GDM1 (cell line): ENCODE measurements at regions not wholly inside any gene's neighbourhood (a gene's known extent, or its start where the extent isn't known, plus 50 kb on each side); places are given as distances from the start of the nearest gene placed in this dataset.

ENCODE experiments used
- DNase-seq: peaks from one replicate; lab custom pipeline; 2025; lab: John Stamatoyannopoulos, UW

- DNase-seq: no peak
These were observed 101.8 kb downstream of the CAND1 start for GRCh38 chr12:67370979-67371378.

GRCh38 chr12:67377021-67377420, 107.9 kb downstream of the CAND1 start:
- no peak for DNase-seq

DNA sequence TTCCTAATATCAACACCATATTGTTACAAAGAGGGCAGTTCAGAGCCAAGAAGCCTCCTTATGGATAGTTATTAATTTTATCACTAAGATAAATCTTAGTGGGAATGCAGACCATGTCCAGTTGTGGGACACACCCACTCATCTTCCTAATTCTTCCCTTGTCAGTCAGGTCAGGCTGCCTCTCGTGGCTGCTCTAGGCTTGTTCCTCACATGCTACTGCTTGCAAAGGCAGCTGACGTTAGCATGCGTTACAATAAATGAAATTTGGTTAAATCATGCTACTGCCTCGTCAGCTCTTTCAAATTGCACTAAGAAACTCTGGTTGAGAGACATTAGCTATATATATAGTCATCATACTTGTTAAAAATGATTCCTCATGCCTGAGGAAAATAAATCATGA, 108.4 kb downstream of the CAND1 start:
- no peak for DNase-seq

GRCh38 chr12:67382241-67382871, 113.2 kb downstream of the CAND1 start:
- DNase-seq: no peak

DNA sequence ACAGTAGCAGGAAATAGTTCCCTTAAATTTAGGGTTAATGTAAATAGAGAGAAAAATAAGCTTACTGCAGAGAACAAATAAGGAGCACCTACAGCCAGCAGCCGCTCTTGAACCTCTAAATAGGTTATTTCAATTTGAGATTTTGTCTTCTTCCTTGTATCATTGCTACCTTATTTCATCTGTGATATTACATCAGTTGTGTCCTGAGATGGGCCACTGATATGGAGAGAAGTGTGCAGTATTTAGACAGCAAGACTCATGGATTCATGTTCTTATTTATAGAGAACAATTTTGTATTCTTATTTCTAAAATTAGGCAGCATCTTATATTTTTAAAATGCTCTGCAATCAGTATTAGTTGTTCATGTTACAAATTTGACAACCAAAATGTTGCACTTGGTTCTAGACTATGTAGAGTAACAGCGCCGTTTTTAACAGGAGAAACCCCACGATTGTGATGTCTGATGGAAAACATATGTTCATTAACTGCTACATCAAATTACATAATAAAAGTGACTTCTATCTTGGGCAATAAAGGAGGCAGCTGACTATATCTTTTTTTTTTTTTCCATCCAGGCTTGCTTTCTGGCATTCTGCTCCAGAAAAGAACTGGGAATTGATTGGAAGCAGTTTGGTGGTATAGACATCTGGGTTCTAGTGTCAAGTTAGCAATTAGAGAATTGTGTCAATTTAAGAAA, 117.9 kb downstream of the CAND1 start:
- no peak for DNase-seq

DNA sequence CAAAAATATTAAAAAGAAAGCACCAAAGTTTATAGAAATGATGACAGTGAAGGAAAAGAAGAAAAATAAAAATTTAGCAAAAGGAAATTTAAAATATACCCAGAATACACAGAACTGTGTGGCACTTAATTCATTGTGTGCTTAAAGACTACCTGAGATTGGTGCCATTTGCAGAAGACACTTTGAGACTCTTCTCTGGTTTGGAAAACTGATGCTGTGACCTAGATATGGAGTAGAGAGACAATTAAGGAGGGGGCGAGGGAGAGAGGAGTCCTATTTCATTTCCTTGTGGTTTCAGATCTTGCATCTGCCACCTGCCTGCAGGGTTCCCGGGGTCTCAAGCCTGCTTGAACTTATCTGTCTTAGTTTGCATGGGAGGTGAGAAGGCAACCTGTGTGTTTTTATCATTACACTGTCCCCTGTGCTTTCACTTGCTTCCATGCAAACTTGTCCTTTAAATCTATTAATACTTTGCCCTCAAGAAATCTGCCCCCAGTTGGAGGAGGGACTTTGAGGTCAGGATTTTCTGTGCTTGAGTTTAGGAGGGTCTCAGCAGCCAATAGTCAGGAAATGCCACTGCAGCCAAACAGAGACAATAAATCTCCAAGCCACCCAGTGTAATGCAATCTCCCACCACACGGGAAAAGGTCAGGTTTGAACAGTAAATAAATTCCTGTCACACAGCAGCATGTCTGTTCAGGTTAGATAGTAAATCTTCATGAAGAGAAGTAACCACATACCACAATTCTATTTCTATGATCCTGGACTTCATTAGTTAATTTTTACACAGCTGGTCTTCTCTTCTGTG, 119.4 kb downstream of the CAND1 start:
- no peak for DNase-seq

- DNase-seq: no peak
These were observed 121.1 kb downstream of the CAND1 start for GRCh38 chr12:67390273-67390672.

GRCh38 chr12:67391034-67391433, 121.9 kb downstream of the CAND1 start:
- no peak for DNase-seq

- DNase-seq: no peak
These were observed 122.5 kb downstream of the CAND1 start for GRCh38 chr12:67391656-67392055.

GRCh38 chr12:67394550-67394949, 125.4 kb downstream of the CAND1 start:
- DNase-seq: no peak

GRCh38 chr12:67400742-67401141, 131.6 kb downstream of the CAND1 start:
- no peak for DNase-seq

DNA sequence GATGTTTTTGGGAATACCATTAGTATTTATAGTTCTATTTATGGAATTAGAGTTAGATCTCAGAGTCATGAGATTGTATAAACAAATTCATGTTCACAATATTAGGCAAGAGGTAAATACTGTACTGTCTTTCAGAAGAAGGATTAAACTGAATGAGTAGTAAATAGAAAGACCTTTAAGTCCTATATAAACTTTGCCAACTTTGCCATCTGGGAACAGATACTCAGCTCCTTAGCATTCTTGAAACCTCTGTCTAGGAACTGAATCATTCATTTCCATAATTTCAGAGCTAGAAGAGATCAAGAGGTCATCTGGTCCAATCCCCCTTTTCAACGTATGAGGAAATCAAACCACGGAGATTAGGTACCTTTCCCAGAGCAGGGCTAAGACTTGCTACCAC, 141.1 kb downstream of the CAND1 start:
- no peak for DNase-seq

DNA sequence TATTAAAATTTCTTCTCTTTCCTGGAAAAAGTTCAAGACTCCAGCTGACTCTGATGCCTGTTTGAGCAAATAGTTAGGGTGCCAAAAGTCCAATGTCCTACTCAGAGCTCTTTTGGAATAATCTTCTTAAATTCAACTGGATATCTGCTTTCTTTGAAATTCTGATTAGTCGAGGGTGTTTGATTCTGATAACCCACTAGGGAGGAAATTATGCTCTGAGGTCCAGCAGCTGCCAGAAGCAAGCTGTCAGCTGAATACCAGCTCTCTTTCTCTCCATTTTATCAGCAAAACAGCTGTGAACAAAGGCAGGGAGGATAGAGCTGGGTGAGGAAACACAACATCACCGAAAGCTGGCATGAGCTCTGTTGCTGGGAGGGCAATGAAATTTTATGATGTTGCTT, 141.5 kb downstream of the CAND1 start:
- DNase-seq: no peak

DNA sequence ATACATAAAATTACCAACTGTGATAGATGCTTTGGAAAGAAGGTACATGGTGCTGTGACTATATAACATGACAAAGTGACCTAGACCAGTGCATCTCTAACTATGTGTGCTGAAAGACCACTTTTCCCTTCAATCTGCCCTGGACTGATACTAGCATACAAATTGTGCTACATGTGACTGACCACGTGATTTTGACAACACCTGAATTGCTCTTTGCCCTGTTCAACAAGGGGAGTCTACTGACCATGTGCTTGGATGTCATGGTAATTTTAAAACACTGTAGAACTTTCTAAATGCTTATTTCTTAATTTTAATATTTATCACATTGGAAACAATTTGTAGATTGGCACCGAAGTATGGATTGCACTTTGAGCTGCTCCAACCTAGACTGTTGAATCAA, 142.4 kb downstream of the CAND1 start:
- DNase-seq: no peak

DNA sequence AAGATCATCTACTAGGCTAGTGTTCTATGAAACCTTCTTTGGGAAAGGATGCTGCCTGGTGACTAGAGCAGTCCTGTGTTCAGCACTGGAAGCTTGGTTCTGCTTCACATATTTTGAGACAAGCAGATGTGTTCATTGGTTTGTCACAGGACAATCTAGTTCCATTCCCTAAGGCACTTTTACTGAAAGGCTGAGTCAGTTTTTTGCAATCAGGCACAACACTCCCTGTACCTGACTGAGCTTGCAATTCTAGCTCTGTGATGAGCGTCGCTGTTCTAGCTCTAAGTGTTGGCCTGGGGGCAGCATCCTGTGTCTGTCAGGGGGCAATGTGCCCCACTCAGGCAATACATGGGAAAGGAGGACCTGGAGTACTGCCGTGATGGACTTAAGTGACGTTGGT, 144.4 kb downstream of the CAND1 start:
- DNase-seq: no peak

DNA sequence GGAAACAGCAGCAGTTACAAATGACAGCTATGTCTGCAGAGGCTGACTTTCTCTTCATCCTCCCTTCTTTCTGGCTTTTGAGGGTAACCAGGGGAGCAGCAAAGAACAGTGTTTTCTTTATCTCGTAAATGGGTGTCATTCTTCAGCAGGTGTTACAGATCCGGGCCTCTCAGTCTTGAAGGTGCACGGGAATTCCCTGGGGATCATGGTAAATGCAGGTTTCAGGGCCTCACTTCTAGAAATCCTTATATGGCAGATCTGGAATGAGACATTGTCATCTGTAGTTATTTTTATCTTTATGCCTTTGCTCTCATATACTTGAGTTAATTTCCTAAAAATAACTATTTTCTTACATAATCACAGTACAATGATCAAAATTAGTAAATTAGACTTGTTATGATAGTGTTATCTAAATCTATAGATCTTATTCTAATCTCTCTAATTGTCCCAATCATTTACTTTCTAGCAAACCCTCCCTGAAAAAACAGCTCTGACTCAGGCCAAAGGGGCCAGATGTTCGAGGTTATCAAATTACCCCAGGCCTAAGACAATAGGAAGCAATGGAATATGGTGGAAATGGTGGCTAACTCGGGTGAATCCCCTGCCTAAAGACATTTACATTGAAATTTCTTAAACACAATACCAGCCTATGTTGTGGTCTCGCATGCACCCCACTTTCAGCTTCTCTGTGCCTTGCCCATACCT, 145.0 kb downstream of the CAND1 start:
- no peak for DNase-seq

DNA sequence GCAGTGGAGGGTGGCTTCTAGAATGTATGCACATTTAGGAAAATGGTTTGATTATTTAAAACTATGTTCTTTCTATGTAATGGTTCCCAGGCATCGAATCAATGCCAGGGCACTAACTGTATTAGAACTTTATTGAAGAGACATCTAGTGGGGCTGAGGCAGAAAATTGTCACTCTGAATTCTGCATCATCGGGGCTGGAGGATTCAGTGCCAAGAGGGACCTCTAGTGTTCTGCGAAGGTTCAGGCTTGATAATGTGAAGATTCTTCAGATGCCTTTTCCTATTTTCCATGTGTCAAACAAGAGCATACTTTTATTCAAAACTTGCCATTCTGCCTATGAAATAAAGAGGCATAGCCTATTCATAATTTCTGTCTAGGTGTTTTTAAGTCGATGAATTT, 146.3 kb downstream of the CAND1 start:
- no peak for DNase-seq

GRCh38 chr12:67419810-67420209, 150.7 kb downstream of the CAND1 start:
- no peak for DNase-seq

DNA sequence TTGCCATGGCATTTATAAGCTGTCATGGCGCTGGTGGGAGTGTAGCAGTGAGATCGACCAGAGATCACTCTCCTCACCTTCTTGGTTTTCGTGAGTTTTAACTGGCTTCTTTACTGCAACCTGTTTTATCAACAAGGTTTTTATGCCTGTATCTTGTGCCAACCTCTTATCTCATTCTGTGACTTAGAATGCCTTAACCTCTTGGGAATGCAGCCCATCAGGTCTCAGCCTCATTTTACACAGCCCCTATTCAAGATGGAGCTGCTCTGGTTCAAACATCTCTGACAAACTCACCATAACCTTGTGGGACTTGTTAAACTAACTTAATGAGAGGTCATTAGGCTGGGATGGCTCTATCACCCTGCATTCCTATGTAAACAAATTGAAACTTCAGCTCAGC, 151.3 kb downstream of the CAND1 start:
- no peak for DNase-seq

- DNase-seq: no peak
These were observed 152.9 kb downstream of the CAND1 start for GRCh38 chr12:67422081-67422480.

DNA sequence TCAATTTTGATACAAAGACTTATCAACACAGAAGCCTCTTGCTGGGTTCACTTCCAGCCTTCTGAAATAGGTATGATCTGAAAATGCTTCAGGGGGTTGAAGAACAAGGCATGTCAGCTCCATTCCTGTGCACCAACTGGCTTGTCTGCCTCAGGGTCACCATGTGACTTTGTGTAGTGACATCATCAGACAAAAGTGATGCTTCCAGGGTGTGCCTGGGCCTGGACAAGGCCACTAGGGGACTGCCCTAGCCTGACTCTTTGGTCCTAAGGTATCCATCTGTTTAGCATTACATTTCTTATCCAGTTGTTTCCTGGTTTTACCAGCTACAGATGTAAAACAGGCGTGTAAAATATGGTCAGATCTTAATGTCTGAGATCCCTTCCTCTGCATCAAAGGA, 155.6 kb downstream of the CAND1 start:
- DNase-seq: no peak

- DNase-seq: no peak
These were observed 156.2 kb downstream of the CAND1 start for GRCh38 chr12:67425394-67425793.

DNA sequence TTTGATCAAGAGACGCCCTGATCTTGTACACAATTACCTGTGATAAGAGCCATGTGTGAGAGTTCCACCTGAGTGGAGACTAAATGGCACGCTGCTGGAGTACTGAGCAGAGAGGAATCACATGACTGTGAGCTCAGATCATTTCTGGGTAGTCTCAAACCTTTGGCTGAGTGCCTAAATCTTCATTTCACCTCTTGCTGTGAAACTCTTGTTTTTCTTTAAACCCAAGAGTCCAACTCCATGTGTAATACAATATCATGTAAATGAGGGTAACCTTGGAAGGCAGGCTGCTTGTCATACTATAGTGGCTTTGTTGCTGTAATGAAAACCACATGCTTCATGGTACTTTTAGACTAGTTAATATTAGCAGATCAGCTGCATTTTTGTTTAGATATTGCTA, 156.9 kb downstream of the CAND1 start:
- DNase-seq: no peak
